ENCODE measurements at regions not wholly inside any gene's neighbourhood (a gene's known extent, or its start where the extent isn't known, plus 50 kb on each side); places are given as distances from the start of the nearest gene placed in this dataset.

- no peak overlapping the region for H3K4me3 ChIP-seq (replicated peaks; ENCODE audit: low read depth, low read length)
- no peak for TF ChIP-seq CTCF (IDR thresholded peaks at IDR 0.05; ENCODE audit: low read depth, low read length, missing control alignments)
- no peak for DNase-seq (ENCODE audit: extremely low read depth, low read depth)
Measured at GRCh38 chr1:234554218-234554697, 55.7 kb downstream of the IRF2BP2 start.

GRCh38 chr1:234553240-234554188 lies 56.5 kb downstream of the IRF2BP2 start:
- no peak for TF ChIP-seq CTCF (IDR thresholded peaks at IDR 0.05; ENCODE audit: low read depth, low read length, missing control alignments)
- DNase-seq (ENCODE audit: extremely low read depth, low read depth) = peak; percentile 62

GRCh38 chr1:234551032-234551378 lies 59.0 kb downstream of the IRF2BP2 start:
- no peak for TF ChIP-seq CTCF (IDR thresholded peaks at IDR 0.05; ENCODE audit: low read depth, low read length, missing control alignments)

More at GRCh38 chr1:234553240-234554188, 56.5 kb downstream of the IRF2BP2 start:
- H3K4me3 ChIP-seq (replicated peaks; ENCODE audit: low read depth, low read length) = no peak overlapping the region

GRCh38 chr1:234550341-234551031 lies 59.5 kb downstream of the IRF2BP2 start:
- no peak for TF ChIP-seq CTCF (IDR thresholded peaks at IDR 0.05; ENCODE audit: low read depth, low read length, missing control alignments)
- H3K4me3 ChIP-seq (replicated peaks; ENCODE audit: low read depth, low read length) = no peak overlapping the region
- no peak for DNase-seq (ENCODE audit: extremely low read depth, low read depth)

More at GRCh38 chr1:234551032-234551378, 59.0 kb downstream of the IRF2BP2 start:
- no peak overlapping the region for H3K4me3 ChIP-seq (replicated peaks; ENCODE audit: low read depth, low read length)
- no peak for DNase-seq (ENCODE audit: extremely low read depth, low read depth)

GRCh38 chr1:234549447-234550021 lies 60.4 kb downstream of the IRF2BP2 start:
- TF ChIP-seq CTCF (IDR thresholded peaks at IDR 0.05; ENCODE audit: low read depth, low read length, missing control alignments) = no peak
- H3K4me3 ChIP-seq (replicated peaks; ENCODE audit: low read depth, low read length) = no peak overlapping the region
- no peak for DNase-seq (ENCODE audit: extremely low read depth, low read depth)

GRCh38 chr1:234546890-234547788 lies 62.8 kb downstream of the IRF2BP2 start:
- no peak for DNase-seq (ENCODE audit: extremely low read depth, low read depth)
- no peak for TF ChIP-seq CTCF (IDR thresholded peaks at IDR 0.05; ENCODE audit: low read depth, low read length, missing control alignments)

More at GRCh38 chr1:234546890-234547788, 62.8 kb downstream of the IRF2BP2 start:
- no peak overlapping the region for H3K4me3 ChIP-seq (replicated peaks; ENCODE audit: low read depth, low read length)
